HG03378 (cell line): ENCODE measurements at regions not wholly inside any gene's neighbourhood (a gene's known extent, or its start where the extent isn't known, plus 50 kb on each side); places are given as distances from the start of the nearest gene placed in this dataset.

Experiments used
- ATAC-seq: cut with Tn5 transposase; IDR thresholded peaks from one replicate; pipeline ENCODE4 v1.9.1; 2021; ENCODE audit warnings: mild to moderate bottlenecking, moderate library complexity; ENCODE audit not compliant: unreplicated experiment

DNA sequence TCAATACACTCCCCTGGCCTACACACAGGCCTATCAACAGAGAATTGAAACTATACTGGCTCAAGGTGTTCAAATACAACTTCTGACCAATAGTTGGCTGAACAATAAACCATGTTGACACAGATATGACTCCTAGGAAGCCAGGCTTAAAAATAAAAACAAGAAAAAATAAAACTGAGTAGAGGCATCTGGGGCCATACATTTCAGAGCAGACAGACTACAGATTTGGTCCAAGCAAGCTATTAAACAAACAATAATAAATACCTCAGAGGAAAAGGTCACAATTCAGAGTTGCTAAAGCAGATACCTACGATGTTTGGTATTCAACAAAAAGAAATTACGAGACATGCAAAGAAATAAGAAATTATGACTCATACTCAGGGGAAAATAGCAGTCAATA lies 132.8 kb upstream of the ACVR2A start:
- no peak for ATAC-seq

- ATAC-seq, result no peak
These were observed 133.8 kb upstream of the ACVR2A start for GRCh38 chr2:147711031-147711430.

DNA sequence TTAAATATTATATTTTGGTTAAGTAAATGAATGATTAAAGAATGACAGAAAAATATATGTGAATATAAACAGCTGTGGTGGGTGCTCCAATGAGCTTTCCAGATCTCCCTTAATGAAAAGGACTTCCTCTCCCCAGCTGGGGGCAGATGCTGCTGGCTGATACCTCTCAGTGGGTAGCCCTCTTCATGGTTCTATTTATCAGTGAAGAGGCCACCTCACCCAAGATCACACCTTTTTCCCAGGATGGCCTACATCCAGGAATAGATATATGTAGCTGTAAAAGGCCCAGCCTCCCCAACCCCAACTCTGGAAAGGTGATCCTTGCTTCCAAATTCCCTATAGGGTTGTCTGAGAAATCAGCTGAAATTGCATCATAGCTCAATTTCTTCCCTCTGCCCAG lies 135.2 kb upstream of the ACVR2A start:
- ATAC-seq, result no peak

DNA sequence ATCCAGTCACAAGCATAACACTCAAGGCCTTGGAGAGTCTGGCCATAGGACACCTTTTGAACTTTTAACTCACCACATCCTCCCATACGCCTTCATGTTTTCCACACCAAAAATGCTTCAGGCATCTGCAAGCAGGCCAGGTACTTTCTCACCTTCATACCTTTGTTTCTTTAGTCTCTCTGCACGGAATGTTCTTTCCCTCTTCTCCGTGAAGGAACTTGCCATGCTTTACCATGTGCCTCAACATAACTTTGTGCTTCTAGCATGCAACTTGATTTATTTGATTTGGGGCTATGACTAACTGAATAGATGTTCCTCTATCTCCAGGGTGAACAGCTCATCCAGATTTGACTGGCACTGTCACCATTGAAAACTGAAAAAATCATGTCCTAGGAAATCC lies 141.7 kb upstream of the ACVR2A start:
- no peak for ATAC-seq

- no peak for ATAC-seq
These were observed 146.7 kb upstream of the ACVR2A start for GRCh38 chr2:147698166-147698565.

- no peak for ATAC-seq
These were observed 148.4 kb upstream of the ACVR2A start for GRCh38 chr2:147696426-147696825.

- ATAC-seq, result peak; percentile 100
These were observed 155.5 kb upstream of the ACVR2A start for GRCh38 chr2:147689220-147689909.

GRCh38 chr2:147688242-147688641 lies 156.6 kb upstream of the ACVR2A start:
- no peak for ATAC-seq

GRCh38 chr2:147686365-147686764 lies 158.5 kb upstream of the ACVR2A start:
- ATAC-seq, result no peak

GRCh38 chr2:147684903-147685302 lies 159.9 kb upstream of the ACVR2A start:
- no peak for ATAC-seq

GRCh38 chr2:147683380-147683779 lies 161.4 kb upstream of the ACVR2A start:
- no peak for ATAC-seq

DNA sequence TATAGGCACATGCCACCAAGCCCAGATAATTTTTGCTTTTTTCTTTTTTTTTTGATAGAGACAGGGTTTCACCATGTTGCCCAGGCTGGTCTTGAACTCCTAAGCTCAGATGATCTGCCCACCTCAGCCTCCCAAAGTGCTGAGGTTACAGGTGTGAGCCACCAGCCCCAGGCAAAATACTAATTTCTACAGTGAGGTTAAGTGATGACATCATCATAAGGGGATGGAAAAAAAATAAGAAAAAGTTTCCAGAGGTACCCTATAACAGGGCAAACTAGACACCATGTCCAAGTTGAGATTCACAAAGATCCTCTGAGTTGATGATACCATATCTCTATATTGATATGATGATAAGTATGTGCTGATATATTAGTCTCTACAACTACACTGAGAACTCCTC lies 163.7 kb upstream of the ACVR2A start:
- ATAC-seq, result no peak

- ATAC-seq, result no peak
These were observed 164.8 kb upstream of the ACVR2A start for GRCh38 chr2:147679955-147680531.

- ATAC-seq, result no peak
These were observed 165.5 kb upstream of the ACVR2A start for GRCh38 chr2:147679191-147679954.

DNA sequence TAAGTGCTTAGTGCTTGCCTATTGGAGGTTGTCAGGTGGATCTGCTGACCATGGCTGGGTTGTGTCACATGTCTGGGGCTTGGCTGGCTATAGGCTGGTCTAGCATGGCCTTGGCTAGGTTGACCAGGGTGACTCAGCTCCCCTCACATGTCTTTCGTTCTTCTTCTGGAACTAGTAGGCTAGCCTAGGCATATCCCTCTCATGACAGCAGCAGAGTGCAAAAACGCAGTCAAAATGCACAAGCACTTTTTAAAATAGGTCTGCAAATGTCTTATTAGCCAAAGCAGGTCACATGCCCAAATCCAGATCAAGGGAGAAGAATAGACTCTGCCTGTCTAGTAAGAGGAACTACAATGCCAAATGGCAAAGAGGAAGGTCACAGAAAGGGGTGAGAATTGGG lies 179.7 kb upstream of the ACVR2A start:
- no peak for ATAC-seq

- peak; percentile 30 for ATAC-seq
These were observed 180.9 kb upstream of the ACVR2A start for GRCh38 chr2:147663962-147664361.

DNA sequence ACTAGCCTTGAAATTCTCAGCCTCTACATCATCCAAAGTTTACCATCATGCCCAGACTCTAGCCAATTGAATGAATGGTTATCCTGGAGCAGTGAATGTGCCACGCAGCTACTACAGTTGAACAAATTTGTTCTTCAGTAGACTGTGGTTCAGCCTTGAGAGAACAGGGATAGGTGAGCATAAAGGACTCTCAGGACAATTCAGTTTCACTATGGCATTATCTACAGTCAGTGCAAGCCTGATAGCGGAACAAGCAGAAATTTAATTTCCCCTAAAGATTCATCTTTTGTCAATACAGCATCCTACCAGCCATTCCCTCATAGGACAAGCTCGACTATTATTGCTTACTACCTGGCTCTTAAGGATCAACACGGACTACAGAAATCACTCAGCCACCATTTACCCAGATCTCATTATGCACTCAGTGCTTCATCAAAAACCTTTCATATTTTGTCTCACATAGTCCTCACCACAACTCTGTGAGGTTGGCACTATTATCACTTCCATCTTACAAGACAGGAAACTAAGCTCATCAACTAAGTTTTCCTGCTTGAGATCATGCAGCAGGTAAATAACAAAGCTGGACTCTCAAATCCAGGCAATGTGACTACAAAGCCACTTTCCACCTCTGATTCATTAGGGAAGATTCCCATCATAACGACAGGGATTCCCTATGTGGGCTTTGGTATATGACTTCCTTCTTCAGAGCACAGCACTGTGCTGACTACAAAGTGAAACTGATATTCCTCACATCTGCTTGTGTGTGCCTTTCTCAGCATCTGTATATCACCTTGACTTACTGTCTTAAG lies 181.5 kb upstream of the ACVR2A start:
- ATAC-seq, result peak; percentile 87

GRCh38 chr2:147662221-147662620 lies 182.6 kb upstream of the ACVR2A start:
- no peak for ATAC-seq

DNA sequence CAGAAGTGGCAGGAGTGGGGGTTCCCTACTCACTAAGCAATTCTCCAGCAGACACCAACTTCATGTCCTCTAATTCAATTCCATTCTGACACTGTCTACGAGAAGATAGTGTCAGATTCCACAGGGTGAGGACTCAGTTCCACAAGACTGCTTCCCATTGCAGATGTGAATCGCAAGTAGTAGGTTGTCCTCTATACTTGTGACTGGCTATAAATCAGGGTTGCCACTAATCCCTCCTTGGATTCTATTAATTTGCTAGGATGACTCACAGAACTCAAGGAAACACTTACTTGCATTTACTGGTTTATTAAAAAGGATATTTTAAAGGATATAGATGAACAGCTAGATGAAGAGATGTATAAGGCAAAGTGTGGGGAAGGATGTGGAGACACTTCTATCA lies 184.1 kb upstream of the ACVR2A start:
- no peak for ATAC-seq

DNA sequence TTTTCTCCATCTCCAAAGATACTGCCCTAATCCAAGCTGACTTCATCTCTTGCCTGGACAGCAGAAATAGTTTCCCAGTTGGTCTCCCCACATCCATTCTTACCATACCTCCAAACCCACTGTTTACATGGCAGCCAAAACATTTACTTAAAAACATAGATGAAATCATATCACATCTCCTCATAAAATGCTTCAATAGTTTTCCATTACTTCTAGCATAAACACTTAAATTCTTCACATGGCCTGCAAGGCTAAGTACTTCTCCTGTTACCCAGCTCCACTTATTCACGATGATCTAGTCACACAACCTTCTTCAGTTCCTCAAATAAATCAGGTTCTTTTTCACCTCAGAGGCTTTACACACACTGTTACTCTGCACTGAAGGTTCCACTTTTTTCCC lies 185.8 kb upstream of the ACVR2A start:
- ATAC-seq, result no peak
